Urinary bladder (tissue), 3 donors: ENCODE measurements at regions not wholly inside any gene's neighbourhood (a gene's known extent, or its start where the extent isn't known, plus 50 kb on each side); places are given as distances from the start of the nearest gene placed in this dataset.
"Not testable (repeated sequence)": the region's sequence is repeated elsewhere in the genome, so short reads cannot be mapped to it uniquely, and the experiment has no call there.

ENCODE experiments used
- DNase-seq: peaks from one replicate; pipeline ENCODE4 v3.0.0-alpha.2; 2015; ENCODE audit errors: extremely low spot score
- H3K27ac ChIP-seq: one replicate; pipeline ENCODE4 v1.5.1; 2013; ENCODE audit warnings: low read depth, mild to moderate bottlenecking, moderate library complexity
- H3K36me3 ChIP-seq: one replicate; pipeline ENCODE4 v1.6.1; 2013; ENCODE audit warnings: mild to moderate bottlenecking, moderate library complexity; ENCODE audit not compliant: insufficient read depth
- H3K4me1 ChIP-seq: one replicate; pipeline ENCODE4 v1.6.1; 2013; ENCODE audit warnings: mild to moderate bottlenecking, moderate library complexity; ENCODE audit not compliant: insufficient read depth
- H3K4me3 ChIP-seq: one replicate; pipeline ENCODE4 v1.5.1; 2013; ENCODE audit warnings: low read depth, low read length
- WGBS: extraction: QIAGEN DNeasy Blood & Tissue Kit; methylation state at CpG from one replicate; pipeline ENCODE4 v1.1.7; 2013; 5-methylcytosine and 5-hydroxymethylcytosine counted together
- donor health status: healthy with polysubstance abuse.
- donor health status: healthy.

DNA sequence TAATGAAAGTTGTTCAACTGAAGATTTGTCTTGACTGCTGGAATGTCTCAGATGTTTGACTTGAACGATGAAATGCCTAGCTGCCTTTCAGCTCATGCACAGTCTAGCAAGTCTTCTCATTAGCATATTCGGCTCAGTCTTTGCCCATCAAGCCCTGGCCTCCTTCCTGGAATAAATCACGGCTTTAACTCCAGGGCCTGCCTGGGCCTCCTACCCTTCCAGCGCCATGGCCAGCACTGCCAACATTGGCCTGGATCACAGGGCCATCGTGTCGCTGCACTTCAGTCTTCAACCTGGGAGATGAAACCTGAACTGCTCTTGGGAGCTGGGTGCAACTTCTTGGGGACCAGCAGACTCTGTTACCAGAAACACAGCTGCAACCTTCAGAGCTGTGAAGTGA lies 126.7 kb upstream of the TMEM260 start:
- DNase-seq, result no peak
- Histone ChIP-seq H3K4me3 (no peak overlapping the region), H3K27ac (no peak overlapping the region), H3K4me1 (no peaks in the 10 kb centered on the region), H3K36me3 (no peaks in the 10 kb centered on the region)
- WGBS, result 65% methylated on average over 6 of the region's 6 CpGs

- 96% methylated on average over 3 of the region's 3 CpGs for WGBS
- H3K4me1 ChIP-seq, H3K4me3 ChIP-seq, H3K36me3 ChIP-seq, H3K27ac ChIP-seq, DNase-seq: not testable (repeated sequence)
Observed at GRCh38 chr14:56454680-56455079, 124.9 kb upstream of the TMEM260 start.

DNA sequence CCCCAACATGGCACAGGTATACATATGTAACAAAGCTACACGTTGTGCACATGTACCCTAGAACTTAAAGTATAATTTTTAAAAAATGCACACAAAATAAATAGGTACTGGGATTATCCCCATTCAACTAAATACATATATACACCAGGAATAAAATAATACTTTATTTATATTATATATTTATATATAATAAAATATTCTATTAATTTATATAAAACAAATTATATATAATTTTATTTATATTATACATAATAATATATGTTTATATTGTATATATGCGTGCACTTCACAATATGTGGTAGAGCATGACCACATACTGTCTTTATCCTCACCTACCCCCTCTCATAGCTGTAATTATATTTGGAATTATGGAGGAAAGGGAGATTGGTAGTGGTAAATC lies 119.1 kb upstream of the TMEM260 start:
- H3K4me3 ChIP-seq, result no peak overlapping the region
- WGBS, result 93% methylated on average over 2 of the region's 2 CpGs
- no peaks in the 10 kb centered on the region for H3K4me1 ChIP-seq
- H3K36me3 ChIP-seq, result no peaks in the 10 kb centered on the region
- H3K27ac ChIP-seq, result no peak overlapping the region
- no peak for DNase-seq

GRCh38 chr14:56461276-56462275 lies 118.0 kb upstream of the TMEM260 start:
- Histone ChIP-seq H3K36me3 (no peaks in the 10 kb centered on the region), H3K27ac (no peak overlapping the region), H3K4me3 (no peak overlapping the region), H3K4me1 (no peaks in the 10 kb centered on the region)
- 69% methylated on average over 8 of the region's 8 CpGs for WGBS
- no peak for DNase-seq

- DNase-seq, result no peak
- H3K4me3 ChIP-seq, result no peak overlapping the region
- H3K36me3 ChIP-seq, result no peaks in the 10 kb centered on the region
- H3K4me1 ChIP-seq, result no peaks in the 10 kb centered on the region
- WGBS, result 46% methylated on average over 3 of the region's 3 CpGs
- H3K27ac ChIP-seq, result no peak overlapping the region
Observed at GRCh38 chr14:56463271-56463890, 116.2 kb upstream of the TMEM260 start.

- WGBS, result 95% methylated on average over 8 of the region's 8 CpGs
- no peak for DNase-seq
- H3K4me3 ChIP-seq, result no peak overlapping the region
- H3K36me3 ChIP-seq, result no peaks in the 10 kb centered on the region
- H3K27ac ChIP-seq, result no peak overlapping the region
- H3K4me1 ChIP-seq, result no peaks in the 10 kb centered on the region
Observed at GRCh38 chr14:56471056-56471455, 108.5 kb upstream of the TMEM260 start.

DNA sequence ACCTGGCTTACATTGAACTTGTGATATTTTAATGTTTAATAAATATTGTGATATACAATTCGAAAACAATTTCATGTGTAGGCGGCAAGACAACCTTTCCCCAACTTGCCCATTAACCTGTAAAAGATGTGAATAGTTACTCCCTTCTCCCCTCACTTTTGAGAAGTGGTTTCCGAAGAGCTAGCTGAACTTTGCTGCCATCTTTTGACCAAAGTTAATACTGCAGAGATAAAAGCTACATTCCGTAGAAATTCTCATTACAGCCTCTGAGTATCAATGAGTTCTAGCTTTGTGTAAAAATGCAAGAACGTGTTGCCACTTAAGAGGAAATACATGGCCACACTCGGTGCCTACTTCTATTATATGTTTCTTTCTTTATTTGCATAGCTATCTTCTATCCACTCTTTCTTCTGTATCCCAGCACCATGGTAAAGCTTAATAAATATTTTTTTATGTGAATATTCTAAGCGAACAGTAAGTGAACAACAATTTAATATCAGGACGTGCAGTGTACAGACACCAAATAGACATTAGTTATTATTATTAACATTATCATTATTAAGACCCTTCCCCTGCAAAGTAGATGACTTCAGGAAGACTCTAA lies 105.1 kb upstream of the TMEM260 start:
- H3K4me1 ChIP-seq, result no peaks in the 10 kb centered on the region
- H3K36me3 ChIP-seq, result no peaks in the 10 kb centered on the region
- H3K4me3 ChIP-seq, result no peak overlapping the region
- DNase-seq, result no peak
- no peak overlapping the region for H3K27ac ChIP-seq
- 13% methylated on average over 8 of the region's 8 CpGs for WGBS

DNA sequence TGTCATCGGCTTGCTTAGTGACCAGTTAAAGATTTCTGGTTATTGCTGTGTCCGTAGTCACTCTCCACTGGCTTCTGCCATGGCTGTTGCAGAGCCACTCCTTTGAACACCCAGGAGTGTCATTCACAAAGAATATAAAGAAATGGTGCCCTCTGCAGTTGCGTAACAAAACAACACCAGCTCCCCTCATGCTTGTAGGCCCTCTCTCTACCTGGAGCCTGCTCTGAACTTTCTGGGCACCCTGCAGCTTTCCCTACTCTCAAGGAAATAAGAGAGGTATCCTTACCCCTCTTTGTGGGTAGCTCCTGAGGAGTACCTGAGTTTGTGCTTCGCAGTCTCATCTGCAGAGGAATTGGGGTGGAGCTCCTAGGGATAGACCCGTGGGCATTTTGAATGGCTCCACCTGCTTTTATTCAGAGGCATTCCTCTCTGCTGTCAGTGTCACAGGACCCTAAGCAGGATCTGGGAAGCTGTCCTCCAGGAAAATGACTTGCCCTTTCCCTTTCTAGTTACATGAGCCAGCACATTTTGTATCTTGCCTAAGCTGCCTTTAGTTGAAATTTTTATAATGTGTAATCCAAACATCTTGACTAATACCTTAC lies 97.2 kb upstream of the TMEM260 start:
- no peak overlapping the region for H3K4me3 ChIP-seq
- no peaks in the 10 kb centered on the region for H3K36me3 ChIP-seq
- DNase-seq, result no peak
- no peak overlapping the region for H3K27ac ChIP-seq
- 57% methylated on average over 5 of the region's 5 CpGs for WGBS
- no peaks in the 10 kb centered on the region for H3K4me1 ChIP-seq

GRCh38 chr14:56487090-56487667 lies 92.4 kb upstream of the TMEM260 start:
- DNase-seq, result no peak
- WGBS, result 46% methylated on average over 4 of the region's 4 CpGs
- H3K4me1 ChIP-seq, result no peaks in the 10 kb centered on the region

GRCh38 chr14:56487761-56488160 lies 91.8 kb upstream of the TMEM260 start:
- no peak for DNase-seq
- Histone ChIP-seq H3K36me3 (no peaks in the 10 kb centered on the region), H3K4me3 (no peak overlapping the region), H3K4me1 (no peaks in the 10 kb centered on the region), H3K27ac (no peak overlapping the region)
- WGBS, result 35% methylated on average over 1 of the region's 1 CpG

More at GRCh38 chr14:56487090-56487667, 92.4 kb upstream of the TMEM260 start:
- no peak overlapping the region for H3K27ac ChIP-seq
- no peak overlapping the region for H3K4me3 ChIP-seq
- no peaks in the 10 kb centered on the region for H3K36me3 ChIP-seq

DNA sequence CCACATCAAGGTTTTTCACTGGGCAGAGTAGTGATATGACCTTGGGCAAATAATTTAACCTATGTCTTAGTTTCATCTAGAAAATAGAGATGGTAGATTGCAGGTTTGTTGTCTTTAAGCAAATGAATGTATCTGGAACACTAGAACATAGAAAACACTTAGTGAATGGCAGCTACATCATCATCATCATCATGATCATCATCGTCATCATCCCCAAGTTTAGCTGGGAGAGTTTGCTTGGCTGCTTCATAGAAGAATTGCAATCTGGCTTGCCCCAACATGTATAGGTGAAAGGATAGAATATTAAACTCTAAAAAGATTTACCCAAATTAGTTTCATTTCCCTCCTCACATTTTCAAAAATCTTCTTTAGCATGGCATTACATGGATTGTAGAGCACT lies 91.3 kb upstream of the TMEM260 start:
- no peak for DNase-seq
- WGBS, result 89% methylated on average over 1 of the region's 1 CpG
- no peak overlapping the region for H3K4me3 ChIP-seq
- H3K36me3 ChIP-seq, result no peaks in the 10 kb centered on the region
- no peaks in the 10 kb centered on the region for H3K4me1 ChIP-seq
- H3K27ac ChIP-seq, result no peak overlapping the region

DNA sequence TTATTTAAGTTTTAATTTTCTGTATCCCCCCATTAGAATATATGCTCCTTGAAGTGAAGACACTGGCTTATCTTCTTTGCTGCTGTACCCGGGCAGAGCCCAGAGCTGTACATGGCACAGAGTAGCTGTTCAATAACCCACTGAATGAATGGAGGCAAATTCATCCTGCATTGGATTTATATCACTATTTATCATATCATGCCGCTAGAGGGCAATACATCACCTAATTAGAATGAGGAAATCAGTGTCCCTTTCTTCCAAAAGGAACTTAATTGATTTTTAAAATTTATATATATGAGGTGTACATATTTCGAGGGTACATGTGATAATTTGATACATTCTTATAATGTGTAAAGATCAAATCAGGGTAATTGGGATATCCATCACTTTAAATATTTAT lies 89.2 kb upstream of the TMEM260 start:
- 16% methylated on average over 3 of the region's 3 CpGs for whole genome bisulfite sequencing
- Histone ChIP-seq H3K36me3 (no peaks in the 10 kb centered on the region), H3K4me3 (no peak overlapping the region), H3K4me1 (no peaks in the 10 kb centered on the region), H3K27ac (no peak overlapping the region)
- DNase-seq, result no peak
